ENCODE measurements at regions not wholly inside any gene's neighbourhood (a gene's known extent, or its start where the extent isn't known, plus 50 kb on each side); places are given as distances from the start of the nearest gene placed in this dataset.
A peak's percentile ranks its signal among the peaks of the same experiment; 100 is the strongest.

GRCh38 chr7:88366845-88367244 lies 60.2 kb upstream of the STEAP4 start:
- no peaks in the 10 kb centered on the region for H3K4me1 Mint-ChIP-seq
- ATAC-seq (ENCODE audit: low read depth in 2 of 2) = no peak
- no peak overlapping the region for H3K27ac Mint-ChIP-seq
- H3K9me3 Mint-ChIP-seq = peaks cover 0 to 5% (median 0%) of the 10 kb centered on the region in 7 donors
- no peak overlapping the region for H3K4me3 Mint-ChIP-seq
- no peaks in the 10 kb centered on the region for H3K36me3 Mint-ChIP-seq
- H3K27me3 Mint-ChIP-seq = no peaks in the 10 kb centered on the region
- no peak for DNase-seq

GRCh38 chr7:88363869-88364268 lies 57.2 kb upstream of the STEAP4 start:
- Mint-ChIP-seq H3K9me3 (no peaks in the 10 kb centered on the region), H3K4me3 (no peak overlapping the region), H3K27me3 (peaks cover 0 to 5% (median 0%) of the 10 kb centered on the region in 3 donors), H3K4me1 (no peaks in the 10 kb centered on the region), H3K27ac (no peak overlapping the region), H3K36me3 (no peaks in the 10 kb centered on the region)
- ATAC-seq (ENCODE audit: low read depth in 2 of 2) (no peak), DNase-seq (no peak)

GRCh38 chr7:88363249-88363648 lies 56.6 kb upstream of the STEAP4 start:
- H3K27me3 Mint-ChIP-seq = peaks cover 0 to 6% (median 0%) of the 10 kb centered on the region in 3 donors
- H3K4me3 Mint-ChIP-seq = no peak overlapping the region
- no peaks in the 10 kb centered on the region for H3K9me3 Mint-ChIP-seq
- H3K4me1 Mint-ChIP-seq = peaks cover 0 to 1% (median 0%) of the 10 kb centered on the region in 3 donors
- H3K36me3 Mint-ChIP-seq = no peaks in the 10 kb centered on the region
- DNase-seq (no peak), ATAC-seq (ENCODE audit: low read depth in 2 of 2) (no peak)
- no peak overlapping the region for H3K27ac Mint-ChIP-seq

GRCh38 chr7:88361357-88361756 lies 54.7 kb upstream of the STEAP4 start:
- DNase-seq (no peak), ATAC-seq (ENCODE audit: low read depth in 2 of 2) (no peak)
- Mint-ChIP-seq H3K4me1 (peaks cover 0 to 5% (median 0%) of the 10 kb centered on the region in 3 donors), H3K4me3 (no peak overlapping the region), H3K9me3 (no peaks in the 10 kb centered on the region), H3K36me3 (no peaks in the 10 kb centered on the region), H3K27me3 (peaks cover 0 to 6% (median 0%) of the 10 kb centered on the region in 3 donors), H3K27ac (no peak overlapping the region)

- Mint-ChIP-seq H3K4me1 (peaks cover 0 to 5% (median 0%) of the 10 kb centered on the region in 3 donors), H3K36me3 (no peaks in the 10 kb centered on the region), H3K9me3 (no peaks in the 10 kb centered on the region), H3K27me3 (peaks cover 0 to 6% (median 0%) of the 10 kb centered on the region in 3 donors), H3K4me3 (no peak overlapping the region), H3K27ac (no peak overlapping the region)
- ATAC-seq (ENCODE audit: low read depth in 2 of 2) (no peak), DNase-seq (no peak)
Observed at GRCh38 chr7:88358881-88359280, 52.2 kb upstream of the STEAP4 start.

GRCh38 chr7:88358526-88358838 lies 51.8 kb upstream of the STEAP4 start:
- Mint-ChIP-seq H3K36me3 (no peaks in the 10 kb centered on the region), H3K4me1 (peaks cover 0 to 5% (median 0%) of the 10 kb centered on the region in 3 donors), H3K9me3 (no peaks in the 10 kb centered on the region)

GRCh38 chr7:88357781-88358525 lies 51.3 kb upstream of the STEAP4 start:
- Mint-ChIP-seq H3K27ac (no peak overlapping the region), H3K36me3 (no peaks in the 10 kb centered on the region), H3K4me3 (no peak overlapping the region), H3K9me3 (no peaks in the 10 kb centered on the region), H3K27me3 (peaks cover 0 to 11% (median 0%) of the 10 kb centered on the region in 3 donors), H3K4me1 (peaks cover 0 to 5% (median 0%) of the 10 kb centered on the region in 3 donors)
- no peak for DNase-seq
- ATAC-seq (ENCODE audit: low read depth in 2 of 2) = peak in 1 of 2 donors; percentile 33

More at GRCh38 chr7:88358526-88358838, 51.8 kb upstream of the STEAP4 start:
- H3K27me3 Mint-ChIP-seq = peaks cover 0 to 6% (median 0%) of the 10 kb centered on the region in 3 donors
- ATAC-seq (ENCODE audit: low read depth in 2 of 2) = no peak
- no peak overlapping the region for H3K27ac Mint-ChIP-seq
- no peak overlapping the region for H3K4me3 Mint-ChIP-seq
- no peak for DNase-seq

- Mint-ChIP-seq H3K4me1 (peaks cover 0 to 5% (median 0%) of the 10 kb centered on the region in 3 donors), H3K36me3 (no peaks in the 10 kb centered on the region), H3K9me3 (no peaks in the 10 kb centered on the region), H3K4me3 (no peak overlapping the region), H3K27ac (no peak overlapping the region), H3K27me3 (peaks cover 0 to 13% (median 0%) of the 10 kb centered on the region in 3 donors)
- no peak for ATAC-seq (ENCODE audit: low read depth in 2 of 2)
- no peak for DNase-seq
Observed at GRCh38 chr7:88357294-88357693, 50.6 kb upstream of the STEAP4 start.
